IMR-90 (cell line): ENCODE measurements at regions not wholly inside any gene's neighbourhood (a gene's known extent, or its start where the extent isn't known, plus 50 kb on each side); places are given as distances from the start of the nearest gene placed in this dataset.

Source experiments
- ATAC-seq: fragments of 200-7000 bp; cut with Tn5 transposase; 2 replicates; pipeline ENCODE4 v1.9.1; 2020; ENCODE audit warnings: low read depth, mild to moderate bottlenecking, moderate library complexity
- BruUV-seq: library from RNA; stranded (reverse); fragments of 400-500 nt; replicated peaks from 2 replicates; lab custom pipeline; 2021; lab: Mats Ljungman, UMichigan
- CTCF ChIA-PET: fragments of 300-600 bp; formaldehyde crosslinking; extraction: SDS; loops from one replicate; lab custom pipeline; 2021; ENCODE audit warnings: antibody characterized with exemption; lab: Yijun Ruan, JAX
- POLR2A ChIA-PET: fragments of 300-600 bp; sonication (Branson Sonifier 250); formaldehyde crosslinking; loops from one replicate; lab custom pipeline; 2022; ENCODE audit warnings: antibody characterized with exemption; ENCODE audit not compliant: unreplicated experiment; lab: Charles Lee
- DNase-seq: peaks from one replicate; pipeline ENCODE4 v3.0.0; 2013
- H2AFZ ChIP-seq: replicated peaks from 2 replicates; pipeline ENCODE3; 2013; ENCODE audit warnings: low read length, mild to moderate bottlenecking; ENCODE audit not compliant: poor library complexity
- H2AK5ac ChIP-seq: 2 replicates; pipeline ENCODE4 v1.6.1; 2013; ENCODE audit warnings: low read depth, low read length, inconsistent platforms
- H2AK9ac ChIP-seq: replicated peaks from 2 replicates; pipeline ENCODE3; 2013; ENCODE audit warnings: mild to moderate bottlenecking, low read depth, low read length, moderate library complexity; ENCODE audit not compliant: poor library complexity
- H2BK120ac ChIP-seq: 2 replicates; pipeline ENCODE4 v1.6.1; 2013; ENCODE audit warnings: low read depth, low read length, inconsistent platforms
- H2BK15ac ChIP-seq: 3 replicates; pipeline ENCODE4 v1.6.1; 2013; ENCODE audit warnings: low read depth, low read length, inconsistent platforms
- H2BK20ac ChIP-seq: 2 replicates; pipeline ENCODE4 v1.6.1; 2013; ENCODE audit warnings: low read depth, mild to moderate bottlenecking, inconsistent platforms, low read length, moderate library complexity
- H2BK5ac ChIP-seq: 2 replicates; pipeline ENCODE4 v1.6.1; 2013; ENCODE audit warnings: mild to moderate bottlenecking, low read depth, low read length, inconsistent platforms; ENCODE audit not compliant: poor library complexity, severe bottlenecking
- H3K14ac ChIP-seq: replicated peaks from 2 replicates; pipeline ENCODE4 v1.6.1; 2013; ENCODE audit warnings: low read depth, low read length, inconsistent platforms
- H3K18ac ChIP-seq: 2 replicates; pipeline ENCODE4 v1.6.1; 2013; ENCODE audit warnings: low read depth, low read length, control low read depth
- H3K23ac ChIP-seq: 2 replicates; pipeline ENCODE4 v1.6.1; 2013; ENCODE audit warnings: low read depth, low read length, inconsistent platforms
- H3K27ac ChIP-seq: 2 replicates; pipeline ENCODE4 v1.5.1; 2013; ENCODE audit warnings: mild to moderate bottlenecking, control low read depth, low read length; ENCODE audit not compliant: insufficient read depth
- H3K27me3 ChIP-seq: 2 replicates; pipeline ENCODE4 v1.6.1; 2013; ENCODE audit warnings: low read length; ENCODE audit not compliant: control insufficient read depth, insufficient read depth
- H3K36me3 ChIP-seq: 2 replicates; pipeline ENCODE4 v1.6.1; 2013; ENCODE audit warnings: low read length, mixed read lengths; ENCODE audit not compliant: control insufficient read depth, insufficient read depth
- H3K4ac ChIP-seq: 2 replicates; pipeline ENCODE4 v1.6.1; 2013; ENCODE audit warnings: low read depth, low read length, inconsistent platforms
- H3K4me1 ChIP-seq: 2 replicates; pipeline ENCODE4 v1.6.1; 2013; ENCODE audit warnings: low read length, mixed read lengths; ENCODE audit not compliant: control insufficient read depth, insufficient read depth
- H3K4me2 ChIP-seq: 2 replicates; pipeline ENCODE4 v1.6.1; 2013; ENCODE audit warnings: low read depth, mild to moderate bottlenecking, control low read depth, low read length, moderate library complexity
- H3K4me3 ChIP-seq: 2 replicates; pipeline ENCODE4 v1.5.1; 2013; ENCODE audit warnings: low read depth, mild to moderate bottlenecking, control low read depth, low read length, moderate library complexity; ENCODE audit not compliant: insufficient read depth
- H3K56ac ChIP-seq: 2 replicates; pipeline ENCODE4 v1.6.1; 2013; ENCODE audit warnings: low read length, inconsistent platforms; ENCODE audit not compliant: insufficient read depth; ENCODE audit errors: extremely low read depth
- H3K79me1 ChIP-seq, 2 experiments: 2 replicates each; pipeline ENCODE4 v1.6.1; 2013; ENCODE audit warnings: low read length in 2 of 2, inconsistent platforms in 1 of 2, low read depth in 1 of 2
- H3K9ac ChIP-seq: 2 replicates; pipeline ENCODE4 v1.6.1; 2013; ENCODE audit warnings: low read depth, low read length, control low read depth
- H3K9me1 ChIP-seq: 2 replicates; pipeline ENCODE4 v1.6.1; 2013; ENCODE audit warnings: low read length, inconsistent platforms; ENCODE audit not compliant: insufficient read depth
- H3K9me3 ChIP-seq: 2 replicates; pipeline ENCODE4 v1.6.1; 2013; ENCODE audit warnings: low read length; ENCODE audit not compliant: control insufficient read depth, insufficient read depth
- H4K20me1 ChIP-seq: 2 replicates; pipeline ENCODE4 v1.6.1; 2013; ENCODE audit warnings: low read length, inconsistent platforms; ENCODE audit not compliant: insufficient read depth
- H4K5ac ChIP-seq: 2 replicates; pipeline ENCODE4 v1.6.1; 2013; ENCODE audit warnings: mild to moderate bottlenecking, low read depth, low read length, control low read depth
- H4K8ac ChIP-seq, 2 experiments: 2 replicates each; pipeline ENCODE4 v1.6.1; 2013; ENCODE audit warnings: low read depth in 2 of 2, low read length in 2 of 2, control low read depth in 1 of 2, inconsistent platforms in 1 of 2
- H4K91ac ChIP-seq: 2 replicates; pipeline ENCODE4 v1.6.1; 2013; ENCODE audit warnings: low read depth, low read length, inconsistent platforms; ENCODE audit not compliant: insufficient read depth
- FOS ChIP-seq: fragments of 150-350 bp; IDR thresholded peaks from 2 replicates; pipeline ENCODE4 v1.6.1; 2016; ENCODE audit warnings: low read depth, low read length
- MAZ ChIP-seq: IDR thresholded peaks from 2 replicates; pipeline ENCODE4 v1.6.1; 2012; ENCODE audit warnings: low read depth, mild to moderate bottlenecking, low read length, improper control_type of control experiment, moderate library complexity, borderline replicate concordance
- WGBS, 2 experiments: methylation state at CpG; one replicate each; pipeline versions ENCODE4 v1.1.5 to v1.1.7; 2013; ENCODE audit warnings: missing lambda C conversion rate in 2 of 2; ENCODE audit not compliant: insufficient read length in 1 of 2; ENCODE audit errors: extremely low coverage in 2 of 2; 5-methylcytosine and 5-hydroxymethylcytosine counted together
- dilution Hi-C: fragments of 300-500 bp; cut with HindIII; formaldehyde crosslinking; loops from one replicate; pipeline ENCODE4 v1.14.3; 2018; ENCODE audit warnings: low sequenced_read_pairs; ENCODE audit not compliant: unreplicated experiment
- in situ Hi-C: fragments of 300-500 bp; cut with MboI; formaldehyde crosslinking; loops from 3 replicates; pipeline ENCODE4 v1.14.3; 2019; ENCODE audit warnings: low sequenced_read_pairs, inconsistent platforms, mixed read lengths
- intact Hi-C: fragments of 100-400 bp; cut with micrococcal nuclease; formaldehyde crosslinking; loops from 2 replicates; pipeline ENCODE4 v1.10.0; 2022

DNA sequence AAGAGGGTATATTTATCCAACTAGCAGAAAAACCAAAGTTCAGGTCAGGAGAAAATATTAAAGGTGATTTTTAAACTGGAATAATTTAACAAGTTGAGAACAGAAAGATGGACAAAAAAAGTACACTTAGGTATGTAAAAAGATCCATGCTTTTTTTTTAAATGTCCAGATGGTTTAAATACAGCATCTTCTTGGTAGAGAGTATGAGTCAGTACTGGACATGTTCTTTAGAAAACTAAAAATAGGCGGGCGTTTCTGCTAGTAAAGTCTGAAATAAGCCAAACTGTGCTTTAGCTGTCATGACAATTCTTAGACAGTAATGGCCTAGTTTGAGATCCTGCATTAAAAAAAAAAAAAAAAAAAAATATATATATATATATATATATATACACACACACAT lies 255.9 kb upstream of the ST8SIA4 start:
- Histone ChIP-seq H3K18ac (no peak overlapping the region), H3K27ac (no peak overlapping the region), H3K14ac (no peak overlapping the region), H3K27me3 (no peaks in the 10 kb centered on the region), H2AK5ac (no peak overlapping the region), H3K4me1 (no peaks in the 10 kb centered on the region), H2AK9ac (no peak overlapping the region), H3K4me2 (no peak overlapping the region), H2BK5ac (no peak overlapping the region), H4K91ac (no peak overlapping the region), H4K8ac (no peak overlapping the region), H3K23ac (no peak overlapping the region), H2BK120ac (no peak overlapping the region), H3K36me3 (no peaks in the 10 kb centered on the region), H3K4me3 (no peak overlapping the region), H3K9me1 (no peaks in the 10 kb centered on the region), H2BK20ac (no peak overlapping the region), H3K9me3 (peaks cover 4% of the 10 kb centered on the region), H4K5ac (no peak overlapping the region), H2BK15ac (no peak overlapping the region), H2AFZ (no peak overlapping the region), H3K79me1 (no peaks in the 10 kb centered on the region), H4K20me1 (no peaks in the 10 kb centered on the region), H3K56ac (no peak overlapping the region), H3K4ac (no peak overlapping the region), H3K9ac (no peak overlapping the region)
- ChIA-PET POLR2A (no interaction called here), CTCF (no interaction called here)
- no TSS peak for BruUV-seq
- no peak for TF ChIP-seq MAZ
- no peak for TF ChIP-seq FOS
- DNase-seq, result no peak
- WGBS, 2 experiments, result no CpG with 5 or more reads among the region's 2 CpGs
- intact Hi-C loops, result no loop called here
- dilution Hi-C loops, result no loop called here
- ATAC-seq, result no peak
- in situ Hi-C loops, result no loop called here
